Breast epithelium (tissue), 4 donors: ENCODE measurements at regions not wholly inside any gene's neighbourhood (a gene's known extent, or its start where the extent isn't known, plus 50 kb on each side); places are given as distances from the start of the nearest gene placed in this dataset.

Experiments used
- DNase-seq, 2 donors: peaks; one replicate each; pipeline ENCODE4 v3.0.0-alpha.2; 2019; ENCODE audit warnings: low spot score in 2 of 2
- H3K27ac ChIP-seq, 2 donors: fragments of 200-600 bp; sonication (generic) in 1 of 2; one replicate each; pipeline ENCODE4 v1.5.1; 2016 to 2019; ENCODE audit warnings: mild to moderate bottlenecking in 1 of 2
- H3K27me3 ChIP-seq, 2 donors: fragments of 200-600 bp; sonication (generic) in 1 of 2; one replicate each; pipeline versions ENCODE4 v1.5.1 to v1.6.0; 2017 to 2019; ENCODE audit warnings: control low read depth in 1 of 2, mild to moderate bottlenecking in 1 of 2
- H3K36me3 ChIP-seq: fragments of 200-600 bp; one replicate; pipeline ENCODE4 v1.5.1; 2019
- H3K4me1 ChIP-seq, 2 donors: fragments of 200-600 bp; sonication (generic); one replicate each; pipeline ENCODE4 v1.5.1; 2016 to 2019; ENCODE audit warnings: control low read depth in 1 of 2
- H3K4me3 ChIP-seq, 3 donors: fragments of 200-600 bp; sonication (generic); 1 replicate in 2 of 3; 2 replicates in 1 of 3; pipeline ENCODE4 v1.5.1; 2016 to 2019; ENCODE audit warnings: mild to moderate bottlenecking in 3 of 3, moderate library complexity in 2 of 3
- H3K9me3 ChIP-seq, 2 donors: fragments of 200-600 bp; sonication (generic) in 1 of 2; one replicate each; pipeline ENCODE4 v1.5.1; 2016 to 2019; ENCODE audit warnings: control low read depth in 1 of 2
- POLR2A ChIP-seq: fragments of 450-650 bp; IDR thresholded peaks from one replicate; pipeline ENCODE4 v1.6.1; 2016; ENCODE audit warnings: antibody characterized with exemption, mild to moderate bottlenecking, moderate library complexity
- POLR2AphosphoS5 ChIP-seq, 3 donors: sonication (generic); formaldehyde crosslinking; IDR thresholded peaks; one replicate each; pipeline ENCODE4 v1.6.1; 2017; ENCODE audit warnings: antibody characterized with exemption in 3 of 3
- intact Hi-C: fragments of 100-400 bp; cut with DNase I; formaldehyde crosslinking; loops from one replicate; pipeline ENCODE4 v1.15.1; 2023; ENCODE audit warnings: low total_unique reads
- TF ChIP-seq, protein P1 (sequence below), 3 donors: fragments of 450-650 bp; IDR thresholded peaks; one replicate each; pipeline ENCODE4 v1.5.1; 2016 to 2017; ENCODE audit warnings: antibody characterized with exemption in 3 of 3, mild to moderate bottlenecking in 3 of 3, moderate library complexity in 3 of 3

DNA sequence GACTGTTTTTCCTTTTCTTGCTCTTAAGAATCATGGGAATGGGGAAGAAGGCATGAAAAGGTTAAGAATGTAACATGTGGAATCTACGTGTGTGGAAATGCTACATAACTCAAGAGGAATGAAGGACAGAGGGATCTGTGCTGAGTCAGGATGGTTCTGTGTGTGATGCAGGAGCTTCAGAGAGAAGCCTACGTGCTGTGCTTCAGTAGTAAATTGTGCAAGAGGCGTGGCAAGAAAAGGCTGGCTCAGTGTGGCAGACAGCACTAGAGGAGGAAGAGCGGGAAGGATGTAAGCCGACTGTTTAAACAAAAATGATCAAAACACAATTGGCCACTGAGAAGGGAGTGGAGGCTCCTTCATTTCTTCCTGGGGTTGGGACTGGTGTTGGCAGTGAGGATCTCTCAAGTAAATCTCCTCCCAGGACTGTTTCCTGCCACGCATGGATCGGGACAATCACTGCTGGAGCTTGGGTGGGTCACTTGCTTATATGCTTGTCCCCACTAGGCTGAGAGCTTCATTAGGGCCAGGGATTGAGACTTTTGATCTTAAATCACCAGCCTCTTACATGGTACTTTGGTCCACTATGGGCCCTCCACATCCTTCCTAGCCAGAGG lies 59.4 kb upstream of the BASP1 start:
- Histone ChIP-seq H3K27ac (no peak overlapping the region), H3K27me3 (no peaks in the 10 kb centered on the region), H3K4me1 (no peaks in the 10 kb centered on the region), H3K36me3 (no peaks in the 10 kb centered on the region), H3K9me3 (no peaks in the 10 kb centered on the region), H3K4me3 (no peak overlapping the region)
- no peak for DNase-seq
- TF ChIP-seq, protein P1, sequence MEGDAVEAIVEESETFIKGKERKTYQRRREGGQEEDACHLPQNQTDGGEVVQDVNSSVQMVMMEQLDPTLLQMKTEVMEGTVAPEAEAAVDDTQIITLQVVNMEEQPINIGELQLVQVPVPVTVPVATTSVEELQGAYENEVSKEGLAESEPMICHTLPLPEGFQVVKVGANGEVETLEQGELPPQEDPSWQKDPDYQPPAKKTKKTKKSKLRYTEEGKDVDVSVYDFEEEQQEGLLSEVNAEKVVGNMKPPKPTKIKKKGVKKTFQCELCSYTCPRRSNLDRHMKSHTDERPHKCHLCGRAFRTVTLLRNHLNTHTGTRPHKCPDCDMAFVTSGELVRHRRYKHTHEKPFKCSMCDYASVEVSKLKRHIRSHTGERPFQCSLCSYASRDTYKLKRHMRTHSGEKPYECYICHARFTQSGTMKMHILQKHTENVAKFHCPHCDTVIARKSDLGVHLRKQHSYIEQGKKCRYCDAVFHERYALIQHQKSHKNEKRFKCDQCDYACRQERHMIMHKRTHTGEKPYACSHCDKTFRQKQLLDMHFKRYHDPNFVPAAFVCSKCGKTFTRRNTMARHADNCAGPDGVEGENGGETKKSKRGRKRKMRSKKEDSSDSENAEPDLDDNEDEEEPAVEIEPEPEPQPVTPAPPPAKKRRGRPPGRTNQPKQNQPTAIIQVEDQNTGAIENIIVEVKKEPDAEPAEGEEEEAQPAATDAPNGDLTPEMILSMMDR (IDR thresholded peaks at IDR 0.05) = no peak
- no peak for TF ChIP-seq POLR2AphosphoS5 (IDR thresholded peaks at IDR 0.05)
- no peak for TF ChIP-seq POLR2A
- intact Hi-C loops = loop anchor here (5.0 kb wide), 1 partner anchor 781 kb away; no protein-coding TSS in a partner anchor

DNA sequence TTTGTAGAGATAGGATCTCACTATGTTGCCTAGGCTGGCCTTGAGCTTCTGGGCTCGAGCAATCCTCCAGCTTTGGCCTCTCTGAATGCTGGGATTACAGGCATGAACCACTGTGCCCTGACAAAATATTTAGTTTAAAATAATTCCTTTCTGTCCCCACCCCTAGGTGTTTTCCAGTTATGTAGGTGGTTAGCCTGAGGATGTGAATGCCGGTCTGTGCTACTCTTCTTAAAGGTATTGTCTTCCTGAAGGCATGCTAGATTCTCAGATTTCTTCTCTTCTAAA lies 56.7 kb upstream of the BASP1 start:
- intact Hi-C loops = no loop called here
- Histone ChIP-seq H3K9me3 (no peaks in the 10 kb centered on the region), H3K4me3 (no peak overlapping the region), H3K27ac (no peak overlapping the region), H3K4me1 (no peaks in the 10 kb centered on the region), H3K27me3 (no peaks in the 10 kb centered on the region), H3K36me3 (no peaks in the 10 kb centered on the region)
- no peak for TF ChIP-seq POLR2A
- TF ChIP-seq POLR2AphosphoS5 (IDR thresholded peaks at IDR 0.05) = no peak
- TF ChIP-seq, protein P1 (IDR thresholded peaks at IDR 0.05) = no peak
- no peak for DNase-seq

DNA sequence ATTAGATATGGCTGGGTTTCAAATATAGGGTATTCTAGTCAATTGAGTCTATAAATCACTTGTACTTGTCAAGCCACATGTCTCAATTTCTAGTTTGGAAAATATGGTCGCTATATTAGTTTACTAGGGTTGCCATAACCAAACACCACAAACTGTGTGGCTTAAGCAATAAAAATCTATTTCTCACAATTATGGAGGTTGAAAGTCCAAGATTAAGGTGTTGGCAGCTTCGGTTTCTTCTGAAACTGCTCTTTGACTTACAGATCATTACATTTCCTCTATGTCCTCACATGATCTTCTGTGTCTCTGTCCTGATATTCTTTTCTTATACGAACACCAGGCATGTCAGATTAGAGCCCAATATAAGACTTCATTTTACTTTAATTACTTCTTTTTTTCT lies 55.8 kb upstream of the BASP1 start:
- Histone ChIP-seq H3K27ac (no peak overlapping the region), H3K9me3 (no peaks in the 10 kb centered on the region), H3K4me1 (no peaks in the 10 kb centered on the region), H3K36me3 (no peaks in the 10 kb centered on the region), H3K4me3 (no peak overlapping the region), H3K27me3 (no peaks in the 10 kb centered on the region)
- DNase-seq = no peak
- intact Hi-C loops = no loop called here
- TF ChIP-seq, protein P1 (IDR thresholded peaks at IDR 0.05) = no peak
- no peak for TF ChIP-seq POLR2A
- no peak for TF ChIP-seq POLR2AphosphoS5 (IDR thresholded peaks at IDR 0.05)

DNA sequence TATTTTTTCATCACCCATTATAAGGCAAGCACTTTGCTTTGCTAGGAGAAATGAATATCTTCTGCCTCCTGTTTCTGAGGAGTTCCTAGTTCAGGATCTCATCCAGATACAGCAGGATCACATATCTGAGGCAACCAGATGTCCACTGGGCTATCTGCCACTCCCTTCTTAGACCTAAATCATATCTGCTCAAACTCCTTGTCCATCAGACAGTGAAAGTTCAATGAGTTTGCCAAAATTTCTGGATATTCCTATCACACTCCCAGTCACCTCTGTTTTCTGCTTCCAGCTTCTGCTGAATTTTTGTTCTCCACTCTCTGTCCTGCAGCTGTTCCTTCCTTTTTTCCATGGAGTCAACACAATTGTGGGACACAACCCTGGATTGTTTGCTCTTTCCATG lies 54.2 kb upstream of the BASP1 start:
- H3K9me3 ChIP-seq = no peaks in the 10 kb centered on the region
- intact Hi-C loops = no loop called here
- no peak overlapping the region for H3K4me3 ChIP-seq
- no peaks in the 10 kb centered on the region for H3K36me3 ChIP-seq
- no peak for DNase-seq
- H3K27ac ChIP-seq = no peak overlapping the region
- TF ChIP-seq, protein P1 (IDR thresholded peaks at IDR 0.05) = no peak
- no peak for TF ChIP-seq POLR2A
- no peak for TF ChIP-seq POLR2AphosphoS5 (IDR thresholded peaks at IDR 0.05)
- H3K4me1 ChIP-seq = no peaks in the 10 kb centered on the region
- no peaks in the 10 kb centered on the region for H3K27me3 ChIP-seq

DNA sequence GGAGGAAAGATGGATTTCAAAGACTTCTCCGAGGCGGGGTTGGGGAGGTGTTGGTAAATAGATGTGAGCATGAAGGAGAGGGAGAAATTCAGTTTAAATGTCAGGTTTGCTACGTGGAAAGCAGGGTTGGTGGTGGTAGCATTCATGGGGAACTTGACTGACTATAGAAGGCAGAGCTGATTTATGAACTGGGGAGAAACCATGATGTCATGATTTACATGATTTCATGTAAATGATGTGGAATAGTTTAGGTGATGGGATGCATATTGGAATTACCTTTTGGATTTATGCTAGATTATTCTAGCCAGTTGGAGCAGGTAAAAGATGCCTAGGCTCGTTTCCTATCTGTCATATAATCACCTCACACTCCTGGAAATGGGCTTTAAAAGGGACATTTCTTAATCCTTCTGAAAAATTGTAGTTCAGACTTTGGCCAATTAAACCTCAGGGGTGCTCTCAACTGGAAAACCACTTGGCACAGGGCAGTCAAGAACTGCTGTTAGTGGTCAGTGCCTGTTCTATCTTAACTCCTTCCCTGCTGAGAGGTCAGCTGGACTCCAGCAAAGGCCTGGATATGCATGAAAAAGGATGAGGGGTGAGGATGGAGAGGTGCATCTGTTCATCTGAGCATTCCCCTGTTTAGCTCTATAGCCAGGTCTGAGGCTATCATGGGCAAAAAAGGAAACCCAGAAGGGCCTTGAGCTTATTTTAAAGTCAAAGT lies 50.1 kb upstream of the BASP1 start:
- Histone ChIP-seq H3K27ac (no peak overlapping the region), H3K4me3 (no peak overlapping the region), H3K27me3 (no peaks in the 10 kb centered on the region), H3K9me3 (no peaks in the 10 kb centered on the region), H3K4me1 (no peaks in the 10 kb centered on the region), H3K36me3 (no peaks in the 10 kb centered on the region)
- intact Hi-C loops = no loop called here
- no peak for DNase-seq
- TF ChIP-seq, protein P1 (IDR thresholded peaks at IDR 0.05) = no peak
